Activated T-cell treated with anti-CD3 and anti-CD28 coated beads, Interleukin-2, amount 50 U/mL, for 24 hours (primary cell): ENCODE measurements at regions not wholly inside any gene's neighbourhood (a gene's known extent, or its start where the extent isn't known, plus 50 kb on each side); places are given as distances from the start of the nearest gene placed in this dataset.

ENCODE experiments used
- DNase-seq: peaks from one replicate; pipeline ENCODE4 v3.0.0-alpha.2; 2020
- H3K27ac Mint-ChIP-seq: 2 replicates; pipeline ENCODE4 v1.8.0; 2020; ENCODE audit warnings: mild to moderate bottlenecking, mixed read lengths
- H3K27me3 Mint-ChIP-seq: 2 replicates; pipeline ENCODE4 v1.8.0; 2020; ENCODE audit warnings: mixed read lengths
- H3K36me3 Mint-ChIP-seq: 2 replicates; pipeline ENCODE4 v1.8.0; 2020; ENCODE audit warnings: low read depth, mixed read lengths
- H3K4me1 Mint-ChIP-seq: 2 replicates; pipeline ENCODE4 v1.8.0; 2020; ENCODE audit warnings: low read depth, mixed read lengths
- H3K4me3 Mint-ChIP-seq: 2 replicates; pipeline ENCODE4 v1.8.0; 2020; ENCODE audit warnings: mild to moderate bottlenecking, moderate library complexity, mixed read lengths
- H3K9me3 Mint-ChIP-seq: 2 replicates; pipeline ENCODE4 v1.8.0; 2020; ENCODE audit warnings: mixed read lengths

DNA sequence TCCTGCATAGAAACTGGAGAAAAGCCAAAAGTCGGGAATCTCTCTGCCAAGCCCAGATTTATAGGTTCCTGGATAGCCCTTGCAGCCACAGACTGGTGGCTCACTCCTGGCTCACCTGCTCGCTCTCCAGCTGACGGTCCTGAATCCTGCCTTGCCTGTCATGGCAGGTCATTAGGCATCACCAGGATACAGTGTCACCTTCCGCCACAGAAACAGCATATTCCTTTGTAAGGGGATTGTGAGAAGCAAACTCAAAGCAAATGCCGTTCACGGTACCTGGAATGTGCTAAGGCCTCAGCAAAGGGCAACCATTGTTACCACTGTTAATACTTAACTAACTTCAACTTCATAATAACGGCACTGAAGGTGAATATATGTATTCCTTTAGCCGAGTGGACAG, 57.1 kb upstream of the GPR45 start:
- Mint-ChIP-seq H3K36me3 (no peaks in the 10 kb centered on the region), H3K9me3 (peaks cover 4% of the 10 kb centered on the region), H3K4me1 (no peaks in the 10 kb centered on the region), H3K4me3 (no peak overlapping the region), H3K27me3 (peaks cover 18% of the 10 kb centered on the region), H3K27ac (no peak overlapping the region)
- DNase-seq, result no peak

DNA sequence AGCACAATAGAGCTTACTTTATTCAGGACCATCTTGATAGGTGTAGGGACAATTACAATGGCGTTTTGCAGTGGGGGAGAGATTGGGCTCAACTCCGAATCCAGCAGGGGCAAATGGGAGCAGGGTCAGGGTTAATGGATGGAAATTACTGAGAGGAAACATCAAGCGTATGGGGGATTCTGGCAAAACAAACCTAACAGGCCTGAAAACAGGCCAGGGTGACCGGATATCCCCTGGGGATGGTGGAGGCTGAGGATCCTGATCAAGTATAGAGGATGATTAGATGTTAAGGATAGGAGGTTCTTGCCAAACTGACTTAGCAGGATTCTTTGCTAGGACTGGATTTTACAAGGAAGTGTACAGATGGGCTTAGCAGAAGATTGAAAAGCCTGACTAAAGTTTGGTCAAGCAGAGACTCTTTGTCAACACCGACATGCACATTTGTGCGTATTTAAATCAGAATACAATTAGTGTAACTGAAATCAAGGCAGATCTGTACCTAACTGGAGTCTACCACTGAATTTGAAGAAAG, 54.5 kb upstream of the GPR45 start:
- H3K27ac Mint-ChIP-seq, result no peak overlapping the region
- H3K36me3 Mint-ChIP-seq, result no peaks in the 10 kb centered on the region
- H3K4me1 Mint-ChIP-seq, result no peaks in the 10 kb centered on the region
- H3K4me3 Mint-ChIP-seq, result no peak overlapping the region
- H3K9me3 Mint-ChIP-seq, result peaks cover 8% of the 10 kb centered on the region
- peaks cover 39% of the 10 kb centered on the region for H3K27me3 Mint-ChIP-seq
- DNase-seq, result no peak

DNA sequence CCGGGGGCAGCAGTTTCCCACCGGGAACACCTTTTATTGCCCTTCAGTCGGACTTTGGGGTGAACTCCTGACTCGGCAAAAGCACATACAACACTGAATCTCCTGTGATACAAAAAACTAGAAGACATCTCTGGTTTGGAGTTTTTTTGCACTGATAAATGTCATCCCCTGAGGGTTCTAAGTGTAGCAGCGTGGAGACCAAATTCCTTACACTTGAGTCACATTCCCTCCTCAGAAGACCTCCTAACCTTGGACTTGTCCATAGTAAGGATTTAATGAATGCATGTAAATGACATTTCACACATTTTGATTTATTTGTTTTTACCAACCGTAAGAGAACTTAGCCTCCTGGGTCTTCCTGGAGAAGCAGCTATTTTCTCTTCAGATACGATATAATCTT, 54.0 kb upstream of the GPR45 start:
- Mint-ChIP-seq H3K4me1 (no peaks in the 10 kb centered on the region), H3K36me3 (no peaks in the 10 kb centered on the region), H3K27me3 (peaks cover 39% of the 10 kb centered on the region), H3K27ac (no peak overlapping the region), H3K4me3 (no peak overlapping the region), H3K9me3 (peaks cover 8% of the 10 kb centered on the region)
- DNase-seq, result no peak

DNA sequence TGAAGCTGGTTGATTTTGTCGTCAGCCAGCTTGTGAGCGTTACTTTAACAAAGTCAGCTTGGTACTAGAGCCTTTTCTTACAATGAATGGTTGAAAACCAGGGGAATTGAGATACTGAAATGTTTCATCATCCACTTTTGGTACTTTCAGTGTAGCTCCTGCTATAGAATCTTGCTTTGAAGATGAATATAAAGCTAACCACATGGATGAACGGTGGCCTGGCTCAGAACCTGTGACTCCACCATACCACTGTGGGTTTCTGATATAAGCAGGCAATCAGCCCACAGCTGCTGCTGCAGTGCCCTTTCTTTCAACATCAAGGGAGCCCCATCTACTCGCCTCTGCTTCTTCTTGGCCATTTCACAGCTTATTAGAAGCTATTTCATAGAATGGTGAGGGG, 53.2 kb upstream of the GPR45 start:
- Mint-ChIP-seq H3K36me3 (no peaks in the 10 kb centered on the region), H3K27me3 (peaks cover 38% of the 10 kb centered on the region)

More for the DNA sequence above, 53.2 kb upstream of the GPR45 start:
- H3K9me3 Mint-ChIP-seq, result peaks cover 8% of the 10 kb centered on the region
- DNase-seq, result no peak
- no peak overlapping the region for H3K4me3 Mint-ChIP-seq
- no peak overlapping the region for H3K27ac Mint-ChIP-seq
- no peaks in the 10 kb centered on the region for H3K4me1 Mint-ChIP-seq
